GM12864 (cell line): ENCODE measurements at regions not wholly inside any gene's neighbourhood (a gene's known extent, or its start where the extent isn't known, plus 50 kb on each side); places are given as distances from the start of the nearest gene placed in this dataset.

ENCODE experiments used
- DNase-seq: peaks from one replicate; pipeline ENCODE4 v3.0.0-alpha.2; 2011; ENCODE audit warnings: low read depth
- H3K4me3 ChIP-seq: 2 replicates; pipeline ENCODE4 v1.5.1; 2011; ENCODE audit warnings: mild to moderate bottlenecking, low read depth, low read length, control low read depth
- CTCF ChIP-seq: IDR thresholded peaks from 2 replicates; pipeline ENCODE4 v1.5.1; 2011; ENCODE audit warnings: low read depth, mild to moderate bottlenecking, moderate library complexity, low read length, control low read depth, inconsistent platforms; ENCODE audit errors: missing control alignments

- H3K4me3 ChIP-seq, result no peak overlapping the region
- no peak for TF ChIP-seq CTCF
- DNase-seq, result no peak
Measured at GRCh38 chr19:30718014-30718413, 345.8 kb downstream of the ZNF536 start.

GRCh38 chr19:30717381-30717780 is 345.2 kb downstream of the ZNF536 start:
- H3K4me3 ChIP-seq, result no peak overlapping the region
- no peak for DNase-seq
- TF ChIP-seq CTCF, result no peak

- H3K4me3 ChIP-seq, result no peak overlapping the region
- DNase-seq, result no peak
- TF ChIP-seq CTCF, result no peak
Measured at GRCh38 chr19:30712431-30713337, 340.5 kb downstream of the ZNF536 start.

- no peak for TF ChIP-seq CTCF
- no peak for DNase-seq
- H3K4me3 ChIP-seq, result no peak overlapping the region
Measured at GRCh38 chr19:30711826-30712225, 339.6 kb downstream of the ZNF536 start.

- no peak for DNase-seq
- H3K4me3 ChIP-seq, result no peak overlapping the region
- no peak for TF ChIP-seq CTCF
Measured at GRCh38 chr19:30711296-30711695, 339.1 kb downstream of the ZNF536 start.

- no peak overlapping the region for H3K4me3 ChIP-seq
- TF ChIP-seq CTCF, result no peak
- no peak for DNase-seq
Measured at GRCh38 chr19:30710721-30711120, 338.5 kb downstream of the ZNF536 start.
